ENCODE measurements at regions not wholly inside any gene's neighbourhood (a gene's known extent, or its start where the extent isn't known, plus 50 kb on each side); places are given as distances from the start of the nearest gene placed in this dataset.

- Histone ChIP-seq H3K27me3 (ENCODE audit: insufficient read depth) (no peaks in the 10 kb centered on the region), H2AFZ (no peak overlapping the region), H4K20me1 (replicated peaks; ENCODE audit: insufficient read depth) (no peaks in the 10 kb centered on the region), H3K4me3 (no peak overlapping the region), H3F3A (replicated peaks; ENCODE audit: low read depth) (no peaks in the 10 kb centered on the region), H3K4me1 (ENCODE audit: insufficient read depth) (peaks cover 30% of the 10 kb centered on the region), H3K79me2 (replicated peaks; ENCODE audit: insufficient read depth) (no peaks in the 10 kb centered on the region), H3K9me2 (ENCODE audit: insufficient read depth) (peaks cover 8% of the 10 kb centered on the region), H3K36me3 (ENCODE audit: insufficient read depth) (no peaks in the 10 kb centered on the region), H3K4me2 (no peak overlapping the region), H3K27ac (ENCODE audit: low read depth) (no peak overlapping the region)
- H3K36me3 Mint-ChIP-seq (ENCODE audit: low read depth) = peaks cover 3% of the 10 kb centered on the region; the same call in 1 of the 3 replicates
- ATAC-seq (no peak), DNase-seq (ENCODE audit: low spot score) (no peak)
- peaks cover 3% of the 10 kb centered on the region for H3K27me3 Mint-ChIP-seq (ENCODE audit: insufficient read depth, low read depth, poor library complexity)
- no peak overlapping the region for H3K4me3 Mint-ChIP-seq
- H3K9me3 Mint-ChIP-seq = peaks cover 3% of the 10 kb centered on the region; the same call in 1 of the 3 replicates
- H3K27ac Mint-ChIP-seq = peak overlapping the region; percentile 17; the same call in 1 of the 2 replicates
- H3K4me1 Mint-ChIP-seq = peaks cover 18% of the 10 kb centered on the region
- TF ChIP-seq STAT1 (IDR thresholded peaks at IDR 0.05; ENCODE audit: unreplicated experiment) (no peak), ZNF114 (CRISPR knock-in tag; IDR thresholded peaks at IDR 0.05) (no peak)
Measured at GRCh38 chr3:65158023-65158422, 470.2 kb upstream of the ADAMTS9 start.

DNA sequence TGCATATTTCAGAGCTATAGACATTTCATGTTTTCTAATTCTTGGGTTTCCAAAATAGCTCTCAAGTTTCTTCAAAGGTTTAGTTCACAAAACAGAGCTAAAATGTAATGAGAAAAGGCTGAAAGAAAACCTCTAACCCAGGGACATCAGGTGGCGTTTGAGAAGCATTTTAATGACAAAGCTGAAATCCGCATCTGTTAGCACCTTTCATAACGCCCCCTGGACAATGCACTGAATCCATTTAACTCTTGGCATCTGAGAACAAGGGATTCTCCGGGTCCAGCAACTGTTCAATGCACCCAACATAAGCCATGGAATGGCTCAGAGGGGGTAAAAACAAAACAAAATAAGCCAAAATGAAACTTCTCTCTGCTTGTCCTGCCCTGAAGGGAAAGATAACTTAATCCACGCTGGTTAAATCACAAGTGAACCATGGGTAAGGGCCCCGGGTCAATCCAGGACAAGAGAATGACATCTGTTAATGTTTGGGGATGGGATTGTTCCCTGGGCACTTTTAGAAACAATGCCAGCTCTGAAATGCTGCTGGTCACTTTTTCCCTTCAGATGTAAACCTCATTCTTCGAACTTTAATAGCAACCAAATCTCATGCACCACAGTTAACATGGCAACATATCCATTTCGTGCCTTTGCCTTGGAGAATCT lies 466.2 kb upstream of the ADAMTS9 start:
- Histone ChIP-seq H3K4me1 (ENCODE audit: insufficient read depth) (peaks cover 32% of the 10 kb centered on the region), H3K36me3 (ENCODE audit: insufficient read depth) (no peaks in the 10 kb centered on the region), H4K20me1 (replicated peaks; ENCODE audit: insufficient read depth) (no peaks in the 10 kb centered on the region), H3K79me2 (replicated peaks; ENCODE audit: insufficient read depth) (no peaks in the 10 kb centered on the region), H3K27ac (ENCODE audit: low read depth) (peak overlapping the region; percentile 83), H3K27me3 (ENCODE audit: insufficient read depth) (no peaks in the 10 kb centered on the region), H3K9me2 (ENCODE audit: insufficient read depth) (peaks cover 8% of the 10 kb centered on the region), H3F3A (replicated peaks; ENCODE audit: low read depth) (no peaks in the 10 kb centered on the region), H2AFZ (no peak overlapping the region), H3K4me3 (no peak overlapping the region), H3K4me2 (peak overlapping the region; percentile 65)
- no peak overlapping the region for H3K4me3 Mint-ChIP-seq
- peaks cover 9% of the 10 kb centered on the region for H3K27me3 Mint-ChIP-seq (ENCODE audit: insufficient read depth, low read depth, poor library complexity)
- no peaks in the 10 kb centered on the region for H3K36me3 Mint-ChIP-seq (ENCODE audit: low read depth)
- ATAC-seq (peak; percentile 84), DNase-seq (ENCODE audit: low spot score) (peak; percentile 69)
- peak; percentile 86; the same call in 1 of the 2 replicates for TF ChIP-seq NANOG (IDR thresholded peaks at IDR 0.05; ENCODE audit: borderline replicate concordance)
- no peak for TF ChIP-seq EZH2 (IDR thresholded peaks at IDR 0.05; ENCODE audit: low read depth, unreplicated experiment)
- peaks cover 20% of the 10 kb centered on the region for H3K4me1 Mint-ChIP-seq
- no peaks in the 10 kb centered on the region for H3K9me3 Mint-ChIP-seq
- H3K27ac Mint-ChIP-seq = no peak overlapping the region

- Mint-ChIP-seq H3K27ac (no peak overlapping the region), H3K9me3 (no peaks in the 10 kb centered on the region), H3K36me3 (ENCODE audit: low read depth) (no peaks in the 10 kb centered on the region), H3K4me1 (peaks cover 20% of the 10 kb centered on the region), H3K27me3 (ENCODE audit: insufficient read depth, low read depth, poor library complexity) (peaks cover 5% of the 10 kb centered on the region), H3K4me3 (no peak overlapping the region)
- no peaks in the 10 kb centered on the region for H3K36me3 ChIP-seq (ENCODE audit: insufficient read depth)
- no peaks in the 10 kb centered on the region for H4K20me1 ChIP-seq (replicated peaks; ENCODE audit: insufficient read depth)
- H2AFZ ChIP-seq = no peak overlapping the region
- H3K4me2 ChIP-seq = no peak overlapping the region
- H3K4me3 ChIP-seq = no peak overlapping the region
- H3K79me2 ChIP-seq (replicated peaks; ENCODE audit: insufficient read depth) = no peaks in the 10 kb centered on the region
- ATAC-seq (no peak), DNase-seq (ENCODE audit: low spot score) (no peak)
- no peak overlapping the region for H3K27ac ChIP-seq (ENCODE audit: low read depth)
- H3K27me3 ChIP-seq (ENCODE audit: insufficient read depth) = no peaks in the 10 kb centered on the region
- peaks cover 7% of the 10 kb centered on the region for H3K9me2 ChIP-seq (ENCODE audit: insufficient read depth)
- peaks cover 35% of the 10 kb centered on the region for H3K4me1 ChIP-seq (ENCODE audit: insufficient read depth)
- no peaks in the 10 kb centered on the region for H3F3A ChIP-seq (replicated peaks; ENCODE audit: low read depth)
- TF ChIP-seq ZNF331 (CRISPR knock-in tag; IDR thresholded peaks at IDR 0.05; ENCODE audit: low read depth) = no peak
- no peak for TF ChIP-seq ETS1 (IDR thresholded peaks at IDR 0.05)
- no peak for TF ChIP-seq POLR2AphosphoS5 (IDR thresholded peaks at IDR 0.05; ENCODE audit: low read depth)
- TF ChIP-seq NANOG (IDR thresholded peaks at IDR 0.05; ENCODE audit: borderline replicate concordance) = no peak
- TF ChIP-seq EZH2phosphoT487 (IDR thresholded peaks at IDR 0.05; ENCODE audit: unreplicated experiment) = no peak
- TF ChIP-seq CREB1 (CRISPR knock-in tag; IDR thresholded peaks at IDR 0.05; ENCODE audit: low read depth) = no peak
- TF ChIP-seq JUNB (IDR thresholded peaks at IDR 0.05; ENCODE audit: unreplicated experiment) = no peak
- TF ChIP-seq STAT1 (IDR thresholded peaks at IDR 0.05; ENCODE audit: unreplicated experiment) = no peak
- TF ChIP-seq ZNF114 (CRISPR knock-in tag; IDR thresholded peaks at IDR 0.05) = no peak
- TF ChIP-seq, protein P1, sequence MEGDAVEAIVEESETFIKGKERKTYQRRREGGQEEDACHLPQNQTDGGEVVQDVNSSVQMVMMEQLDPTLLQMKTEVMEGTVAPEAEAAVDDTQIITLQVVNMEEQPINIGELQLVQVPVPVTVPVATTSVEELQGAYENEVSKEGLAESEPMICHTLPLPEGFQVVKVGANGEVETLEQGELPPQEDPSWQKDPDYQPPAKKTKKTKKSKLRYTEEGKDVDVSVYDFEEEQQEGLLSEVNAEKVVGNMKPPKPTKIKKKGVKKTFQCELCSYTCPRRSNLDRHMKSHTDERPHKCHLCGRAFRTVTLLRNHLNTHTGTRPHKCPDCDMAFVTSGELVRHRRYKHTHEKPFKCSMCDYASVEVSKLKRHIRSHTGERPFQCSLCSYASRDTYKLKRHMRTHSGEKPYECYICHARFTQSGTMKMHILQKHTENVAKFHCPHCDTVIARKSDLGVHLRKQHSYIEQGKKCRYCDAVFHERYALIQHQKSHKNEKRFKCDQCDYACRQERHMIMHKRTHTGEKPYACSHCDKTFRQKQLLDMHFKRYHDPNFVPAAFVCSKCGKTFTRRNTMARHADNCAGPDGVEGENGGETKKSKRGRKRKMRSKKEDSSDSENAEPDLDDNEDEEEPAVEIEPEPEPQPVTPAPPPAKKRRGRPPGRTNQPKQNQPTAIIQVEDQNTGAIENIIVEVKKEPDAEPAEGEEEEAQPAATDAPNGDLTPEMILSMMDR (conservative IDR thresholded peaks at IDR 0.05; ENCODE audit: low read depth in 2 of 2) = no peak
Measured at GRCh38 chr3:65151666-65152065, 463.9 kb upstream of the ADAMTS9 start.
